ENCODE measurements at regions not wholly inside any gene's neighbourhood (a gene's known extent, or its start where the extent isn't known, plus 50 kb on each side); places are given as distances from the start of the nearest gene placed in this dataset.

DNA sequence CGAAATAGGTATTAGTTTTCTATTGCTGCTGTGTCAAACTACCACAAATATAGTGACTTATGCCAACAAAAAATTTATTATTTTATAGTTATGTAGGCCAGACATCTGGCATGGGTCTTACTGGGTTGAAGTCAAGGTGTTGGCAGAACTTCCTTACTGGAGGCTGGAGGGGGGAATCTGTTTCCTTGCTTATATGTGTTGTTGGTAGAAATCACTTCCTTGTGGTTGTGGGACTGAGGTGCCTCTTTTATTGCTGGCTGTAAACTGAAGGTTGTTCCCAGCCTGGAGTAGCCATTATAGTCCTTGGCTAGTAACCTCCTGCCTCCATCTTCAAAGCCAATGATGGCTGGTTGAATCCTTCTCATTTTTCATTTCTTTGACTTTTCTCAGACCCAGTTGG, 439.8 kb upstream of the EEF2KMT start:
- no peak for DNase-seq (ENCODE audit: low spot score)
- TF ChIP-seq, protein P1, sequence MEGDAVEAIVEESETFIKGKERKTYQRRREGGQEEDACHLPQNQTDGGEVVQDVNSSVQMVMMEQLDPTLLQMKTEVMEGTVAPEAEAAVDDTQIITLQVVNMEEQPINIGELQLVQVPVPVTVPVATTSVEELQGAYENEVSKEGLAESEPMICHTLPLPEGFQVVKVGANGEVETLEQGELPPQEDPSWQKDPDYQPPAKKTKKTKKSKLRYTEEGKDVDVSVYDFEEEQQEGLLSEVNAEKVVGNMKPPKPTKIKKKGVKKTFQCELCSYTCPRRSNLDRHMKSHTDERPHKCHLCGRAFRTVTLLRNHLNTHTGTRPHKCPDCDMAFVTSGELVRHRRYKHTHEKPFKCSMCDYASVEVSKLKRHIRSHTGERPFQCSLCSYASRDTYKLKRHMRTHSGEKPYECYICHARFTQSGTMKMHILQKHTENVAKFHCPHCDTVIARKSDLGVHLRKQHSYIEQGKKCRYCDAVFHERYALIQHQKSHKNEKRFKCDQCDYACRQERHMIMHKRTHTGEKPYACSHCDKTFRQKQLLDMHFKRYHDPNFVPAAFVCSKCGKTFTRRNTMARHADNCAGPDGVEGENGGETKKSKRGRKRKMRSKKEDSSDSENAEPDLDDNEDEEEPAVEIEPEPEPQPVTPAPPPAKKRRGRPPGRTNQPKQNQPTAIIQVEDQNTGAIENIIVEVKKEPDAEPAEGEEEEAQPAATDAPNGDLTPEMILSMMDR (IDR thresholded peaks at IDR 0.05; ENCODE audit: extremely low read depth, missing control alignments): no peak

DNA sequence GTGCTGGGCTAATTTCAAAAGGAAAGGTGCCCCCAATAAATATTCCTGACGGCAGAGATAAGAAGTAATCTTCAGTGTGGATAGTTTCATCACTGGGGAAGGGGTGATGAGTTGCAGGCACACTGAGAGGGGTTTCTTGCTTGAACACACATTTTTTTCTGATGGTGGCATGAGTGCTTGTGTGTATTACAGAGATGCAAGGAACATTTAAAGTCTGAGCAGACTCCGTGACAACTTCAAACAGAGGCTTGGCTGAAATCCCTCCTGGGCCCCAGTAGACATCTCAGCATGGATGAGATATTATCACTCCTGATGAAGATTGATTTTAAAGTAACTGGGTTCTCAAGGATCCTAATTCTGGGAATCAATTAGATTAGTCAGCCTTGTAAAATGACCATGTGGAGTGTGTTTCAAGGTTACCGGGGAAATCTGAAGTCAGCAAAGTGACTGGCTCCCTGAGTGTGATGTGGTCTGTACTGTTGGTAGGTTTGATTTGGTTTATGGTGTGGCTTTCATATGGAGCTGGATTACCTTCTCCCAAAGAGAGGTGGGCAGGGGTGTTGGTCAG, 435.8 kb upstream of the EEF2KMT start:
- TF ChIP-seq, protein P1 (IDR thresholded peaks at IDR 0.05; ENCODE audit: extremely low read depth, missing control alignments): no peak
- DNase-seq (ENCODE audit: low spot score): no peak

DNA sequence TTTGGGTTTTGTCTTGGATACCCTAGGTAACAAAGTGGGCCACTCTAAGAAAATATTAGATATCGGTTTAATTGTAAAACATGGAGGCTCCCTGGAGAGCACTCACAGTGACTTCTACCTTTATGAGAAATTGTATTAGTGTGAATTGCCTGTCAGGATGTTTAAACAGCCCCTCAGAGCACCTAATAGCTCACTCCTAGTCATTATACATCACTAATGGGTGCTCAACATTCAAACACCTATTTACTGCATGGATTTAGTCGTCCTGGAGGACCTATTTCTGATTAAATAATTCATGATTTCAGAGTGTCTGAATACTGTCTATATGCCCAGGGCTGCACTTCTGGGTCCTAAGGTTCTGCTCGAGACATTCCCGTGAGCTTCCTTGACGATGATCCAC, 430.2 kb upstream of the EEF2KMT start:
- no peak for DNase-seq (ENCODE audit: low spot score)
- TF ChIP-seq, protein P1 (IDR thresholded peaks at IDR 0.05; ENCODE audit: extremely low read depth, missing control alignments): no peak

DNA sequence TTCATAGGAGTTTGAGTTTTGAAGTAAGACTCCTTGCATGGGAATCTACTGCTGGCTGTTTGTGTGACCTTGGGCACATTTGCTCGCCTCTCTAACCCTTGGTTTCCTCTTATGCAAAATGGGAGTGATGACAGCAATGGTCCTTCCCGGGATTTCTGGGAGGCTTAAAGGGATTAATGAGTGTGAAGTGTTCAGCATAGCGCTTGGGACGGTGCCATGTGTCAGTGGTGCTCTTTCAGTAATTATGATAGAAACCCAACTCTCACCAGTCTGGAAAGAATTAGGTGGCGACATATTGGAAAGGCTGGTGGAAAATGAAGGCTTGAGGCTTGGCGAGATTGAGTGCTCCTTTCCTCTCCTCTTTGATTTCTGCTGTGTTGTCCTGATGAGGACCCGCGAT, 429.2 kb upstream of the EEF2KMT start:
- no peak for DNase-seq (ENCODE audit: low spot score)
- TF ChIP-seq, protein P1 (IDR thresholded peaks at IDR 0.05; ENCODE audit: extremely low read depth, missing control alignments): no peak

DNA sequence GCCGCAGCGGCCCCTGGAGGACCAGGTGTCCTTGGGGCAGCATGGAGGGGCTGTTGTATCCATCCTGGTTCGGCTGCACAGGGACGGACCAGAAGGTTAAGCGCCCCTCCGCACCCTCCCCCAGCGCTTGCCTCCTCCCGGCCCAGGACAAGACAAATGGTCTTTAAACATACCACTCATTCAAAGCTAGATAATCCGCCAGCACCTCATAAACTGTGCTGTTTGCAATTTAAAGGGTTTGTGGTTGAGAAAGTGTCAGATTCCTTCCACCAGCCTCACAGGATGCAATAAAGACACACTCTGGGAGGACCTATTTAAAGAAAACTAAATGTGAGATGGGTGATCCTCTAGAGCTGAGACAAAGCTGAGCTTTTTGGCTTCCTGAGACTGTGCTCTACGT, 426.2 kb upstream of the EEF2KMT start:
- no peak for DNase-seq (ENCODE audit: low spot score)
- TF ChIP-seq, protein P1 (IDR thresholded peaks at IDR 0.05; ENCODE audit: extremely low read depth, missing control alignments): no peak

DNA sequence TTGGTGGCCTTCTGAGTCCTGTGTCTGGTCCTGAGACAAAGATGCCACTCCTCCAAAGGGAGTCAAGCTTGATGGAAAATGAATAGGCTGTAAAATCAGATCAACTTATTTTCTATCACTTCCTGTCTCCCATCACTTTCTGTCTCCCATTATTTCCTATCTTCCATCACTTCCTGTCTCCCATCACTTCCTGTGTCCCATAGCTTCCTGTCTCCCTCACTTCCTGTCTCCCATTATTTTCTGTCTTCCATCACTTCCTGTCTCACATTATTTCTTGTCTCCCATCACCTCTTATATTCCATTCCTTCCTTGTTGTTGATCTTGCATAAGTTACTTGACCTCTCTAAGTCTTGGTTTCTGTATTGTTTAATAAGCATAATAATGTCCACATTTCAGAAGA, 418.5 kb upstream of the EEF2KMT start:
- no peak for DNase-seq (ENCODE audit: low spot score)

DNA sequence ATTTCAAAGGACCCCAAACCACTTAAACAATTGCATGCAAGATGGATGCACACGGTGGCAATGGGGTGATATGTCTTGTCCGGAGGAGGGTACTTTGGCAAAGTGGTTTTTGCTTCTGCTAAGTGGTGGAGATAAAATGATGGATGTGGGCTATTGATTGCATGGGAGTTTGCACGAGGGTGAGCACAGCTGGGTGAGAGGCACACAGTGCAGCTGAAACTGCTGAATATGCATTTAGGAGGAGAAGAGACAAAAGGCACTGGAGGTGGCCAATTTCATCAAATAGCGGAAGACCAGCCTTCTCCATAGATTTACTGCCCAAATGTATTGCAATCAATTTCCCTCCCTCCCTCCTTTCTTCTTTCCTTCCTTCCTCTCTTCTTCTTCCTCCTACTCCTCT, 414.4 kb upstream of the EEF2KMT start:
- TF ChIP-seq, protein P1 (IDR thresholded peaks at IDR 0.05; ENCODE audit: extremely low read depth, missing control alignments): no peak
- DNase-seq (ENCODE audit: low spot score): no peak

More for the DNA sequence above, 418.5 kb upstream of the EEF2KMT start:
- TF ChIP-seq, protein P1 (IDR thresholded peaks at IDR 0.05; ENCODE audit: extremely low read depth, missing control alignments): no peak

Data from GM20000 (cell line).